HepG2 (cell line): ENCODE measurements at regions not wholly inside any gene's neighbourhood (a gene's known extent, or its start where the extent isn't known, plus 50 kb on each side); places are given as distances from the start of the nearest gene placed in this dataset.

Experiments used
- EEA1 ChIP-seq: sonication (generic); formaldehyde crosslinking; IDR thresholded peaks from 2 replicates; pipeline ENCODE4 v1.5.1; 2020; ENCODE audit warnings: mild to moderate bottlenecking, missing genetic modification reagents, borderline replicate concordance
- KLF13 ChIP-seq: sonication (generic); formaldehyde crosslinking; IDR thresholded peaks from 2 replicates; pipeline ENCODE4 v1.4.0; 2020; ENCODE audit warnings: mild to moderate bottlenecking, missing genetic modification reagents
- MAFK ChIP-seq, 2 experiments: IDR thresholded peaks in 1 of 2; conservative IDR thresholded peaks in 1 of 2; 2 replicates each; pipeline ENCODE4 v1.6.1; 2011; ENCODE audit warnings: improper control_type of control experiment in 2 of 2, low read length in 2 of 2
- ZNF235 ChIP-seq: sonication (generic); formaldehyde crosslinking; IDR thresholded peaks from 2 replicates; pipeline ENCODE4 v1.8.1; 2023; ENCODE audit warnings: mild to moderate bottlenecking, missing genetic modification reagents, borderline replicate concordance
- ZNF572 ChIP-seq: sonication (generic); formaldehyde crosslinking; IDR thresholded peaks from 2 replicates; pipeline ENCODE4 v1.5.1; 2020; ENCODE audit warnings: mild to moderate bottlenecking, missing genetic modification reagents
- TF ChIP-seq, protein P1 (sequence below): sonication (generic); formaldehyde crosslinking; conservative IDR thresholded peaks from 2 replicates; pipeline ENCODE4 v1.4.0; 2020; ENCODE audit warnings: missing genetic modification reagents
- TF ChIP-seq, protein P2 (sequence below): sonication (generic); formaldehyde crosslinking; IDR thresholded peaks from 2 replicates; pipeline ENCODE4 v1.8.1; 2022; ENCODE audit warnings: mild to moderate bottlenecking, missing genetic modification reagents
- TF ChIP-seq, protein P3 (sequence below): sonication (generic); formaldehyde crosslinking; IDR thresholded peaks from 2 replicates; pipeline ENCODE4 v1.5.0; 2020; ENCODE audit warnings: mild to moderate bottlenecking, missing genetic modification reagents, moderate library complexity

DNA sequence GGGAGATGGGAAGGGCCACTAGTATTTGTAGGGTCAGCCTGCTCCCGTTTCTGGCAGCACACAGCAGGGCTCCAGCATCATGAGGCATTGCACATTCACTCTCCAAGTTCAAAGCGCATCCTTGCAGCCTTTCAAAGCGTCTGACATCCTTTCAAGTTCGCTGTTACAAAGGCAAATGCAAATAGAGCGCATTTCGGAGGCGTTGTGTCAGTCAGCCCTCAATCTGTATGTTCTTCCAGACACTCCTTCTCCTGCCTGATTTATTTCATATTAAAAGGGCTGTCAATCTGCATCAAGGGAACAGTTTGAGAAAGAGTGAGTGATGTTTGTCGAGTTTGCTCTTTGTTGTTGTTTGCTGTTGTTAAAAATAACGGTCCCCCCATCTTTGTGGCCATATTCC is 188.5 kb downstream of the SNX10 start:
- no peak for TF ChIP-seq EEA1 (CRISPR knock-in tag)
- TF ChIP-seq, protein P1, sequence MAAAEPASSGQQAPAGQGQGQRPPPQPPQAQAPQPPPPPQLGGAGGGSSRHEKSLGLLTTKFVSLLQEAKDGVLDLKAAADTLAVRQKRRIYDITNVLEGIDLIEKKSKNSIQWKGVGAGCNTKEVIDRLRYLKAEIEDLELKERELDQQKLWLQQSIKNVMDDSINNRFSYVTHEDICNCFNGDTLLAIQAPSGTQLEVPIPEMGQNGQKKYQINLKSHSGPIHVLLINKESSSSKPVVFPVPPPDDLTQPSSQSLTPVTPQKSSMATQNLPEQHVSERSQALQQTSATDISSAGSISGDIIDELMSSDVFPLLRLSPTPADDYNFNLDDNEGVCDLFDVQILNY (CRISPR knock-in tag), result no peak
- no peak for TF ChIP-seq KLF13 (CRISPR knock-in tag)
- TF ChIP-seq ZNF572, result no peak
- no peak for TF ChIP-seq ZNF235 (CRISPR knock-in tag)
- TF ChIP-seq, protein P2, sequence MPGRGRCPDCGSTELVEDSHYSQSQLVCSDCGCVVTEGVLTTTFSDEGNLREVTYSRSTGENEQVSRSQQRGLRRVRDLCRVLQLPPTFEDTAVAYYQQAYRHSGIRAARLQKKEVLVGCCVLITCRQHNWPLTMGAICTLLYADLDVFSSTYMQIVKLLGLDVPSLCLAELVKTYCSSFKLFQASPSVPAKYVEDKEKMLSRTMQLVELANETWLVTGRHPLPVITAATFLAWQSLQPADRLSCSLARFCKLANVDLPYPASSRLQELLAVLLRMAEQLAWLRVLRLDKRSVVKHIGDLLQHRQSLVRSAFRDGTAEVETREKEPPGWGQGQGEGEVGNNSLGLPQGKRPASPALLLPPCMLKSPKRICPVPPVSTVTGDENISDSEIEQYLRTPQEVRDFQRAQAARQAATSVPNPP (CRISPR knock-in tag), result no peak
- TF ChIP-seq, protein P3, sequence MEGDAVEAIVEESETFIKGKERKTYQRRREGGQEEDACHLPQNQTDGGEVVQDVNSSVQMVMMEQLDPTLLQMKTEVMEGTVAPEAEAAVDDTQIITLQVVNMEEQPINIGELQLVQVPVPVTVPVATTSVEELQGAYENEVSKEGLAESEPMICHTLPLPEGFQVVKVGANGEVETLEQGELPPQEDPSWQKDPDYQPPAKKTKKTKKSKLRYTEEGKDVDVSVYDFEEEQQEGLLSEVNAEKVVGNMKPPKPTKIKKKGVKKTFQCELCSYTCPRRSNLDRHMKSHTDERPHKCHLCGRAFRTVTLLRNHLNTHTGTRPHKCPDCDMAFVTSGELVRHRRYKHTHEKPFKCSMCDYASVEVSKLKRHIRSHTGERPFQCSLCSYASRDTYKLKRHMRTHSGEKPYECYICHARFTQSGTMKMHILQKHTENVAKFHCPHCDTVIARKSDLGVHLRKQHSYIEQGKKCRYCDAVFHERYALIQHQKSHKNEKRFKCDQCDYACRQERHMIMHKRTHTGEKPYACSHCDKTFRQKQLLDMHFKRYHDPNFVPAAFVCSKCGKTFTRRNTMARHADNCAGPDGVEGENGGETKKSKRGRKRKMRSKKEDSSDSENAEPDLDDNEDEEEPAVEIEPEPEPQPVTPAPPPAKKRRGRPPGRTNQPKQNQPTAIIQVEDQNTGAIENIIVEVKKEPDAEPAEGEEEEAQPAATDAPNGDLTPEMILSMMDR, result no peak
- no peak for TF ChIP-seq MAFK (conservative IDR thresholded peaks at IDR 0.05 in 1 of 2, IDR thresholded peaks at IDR 0.05 in 1 of 2; ENCODE audit: low read length in 2 of 2)
